HG02642 (cell line): ENCODE measurements at regions not wholly inside any gene's neighbourhood (a gene's known extent, or its start where the extent isn't known, plus 50 kb on each side); places are given as distances from the start of the nearest gene placed in this dataset.
"Not testable (repeated sequence)": the region's sequence is repeated elsewhere in the genome, so short reads cannot be mapped to it uniquely, and the experiment has no call there.

Experiments used
- ATAC-seq: cut with Tn5 transposase; IDR thresholded peaks from one replicate; pipeline ENCODE4 v1.9.1; 2021; ENCODE audit warnings: mild to moderate bottlenecking; ENCODE audit not compliant: unreplicated experiment, poor library complexity

DNA sequence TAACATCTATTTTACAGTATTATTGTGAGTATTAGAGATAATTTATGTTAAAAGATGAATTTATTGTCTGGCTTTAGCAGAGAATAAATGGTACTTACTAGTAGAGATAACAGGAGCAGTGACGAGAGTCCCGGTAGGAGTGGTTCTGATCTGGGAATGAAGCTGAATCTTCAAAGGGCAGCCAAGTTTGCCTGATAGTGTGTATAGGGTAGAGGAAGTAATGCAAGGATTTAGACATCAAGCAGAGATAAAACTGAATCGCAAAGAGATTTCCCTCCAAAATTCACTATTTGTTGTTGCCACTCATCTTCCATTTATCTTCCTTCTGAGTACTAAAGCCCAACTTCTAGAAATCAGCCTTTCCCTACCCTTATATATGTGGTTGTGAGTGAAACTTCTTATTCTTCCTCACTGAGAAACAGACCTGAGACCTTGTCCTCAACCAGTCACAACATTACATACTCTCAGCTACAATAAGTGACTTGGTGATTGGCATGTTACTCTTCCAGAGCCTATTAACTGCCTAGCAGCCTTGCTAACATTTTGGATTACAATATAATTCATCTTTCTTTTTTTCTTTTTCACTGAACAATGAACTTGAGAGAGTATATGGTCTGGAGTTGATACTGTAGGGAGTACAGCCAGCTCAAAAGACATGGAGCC lies 692.7 kb upstream of the ZNF385D start:
- ATAC-seq, result no peak

GRCh38 chr3:22445336-22445735 lies 694.3 kb upstream of the ZNF385D start:
- not testable (repeated sequence) for ATAC-seq

GRCh38 chr3:22450786-22451400 lies 699.9 kb upstream of the ZNF385D start:
- no peak for ATAC-seq

DNA sequence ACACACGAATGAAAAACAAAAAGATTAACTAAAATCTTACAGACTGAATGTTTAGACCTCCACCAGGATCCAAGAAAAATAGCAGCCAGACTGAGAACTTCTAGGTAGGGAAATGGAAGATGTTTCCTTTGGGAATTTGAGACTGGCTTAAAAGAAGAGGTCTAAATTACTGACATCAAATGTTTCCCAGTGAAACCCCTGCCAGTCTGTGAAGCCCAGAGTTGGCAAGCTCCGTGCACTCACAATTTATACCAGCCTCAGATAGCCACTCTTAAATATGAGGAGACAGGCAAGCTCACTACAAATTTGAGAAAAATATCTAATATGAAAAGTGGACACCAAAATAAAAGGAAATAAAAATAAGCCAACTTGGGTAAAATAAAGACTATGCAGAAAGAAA lies 700.5 kb upstream of the ZNF385D start:
- ATAC-seq, result no peak

DNA sequence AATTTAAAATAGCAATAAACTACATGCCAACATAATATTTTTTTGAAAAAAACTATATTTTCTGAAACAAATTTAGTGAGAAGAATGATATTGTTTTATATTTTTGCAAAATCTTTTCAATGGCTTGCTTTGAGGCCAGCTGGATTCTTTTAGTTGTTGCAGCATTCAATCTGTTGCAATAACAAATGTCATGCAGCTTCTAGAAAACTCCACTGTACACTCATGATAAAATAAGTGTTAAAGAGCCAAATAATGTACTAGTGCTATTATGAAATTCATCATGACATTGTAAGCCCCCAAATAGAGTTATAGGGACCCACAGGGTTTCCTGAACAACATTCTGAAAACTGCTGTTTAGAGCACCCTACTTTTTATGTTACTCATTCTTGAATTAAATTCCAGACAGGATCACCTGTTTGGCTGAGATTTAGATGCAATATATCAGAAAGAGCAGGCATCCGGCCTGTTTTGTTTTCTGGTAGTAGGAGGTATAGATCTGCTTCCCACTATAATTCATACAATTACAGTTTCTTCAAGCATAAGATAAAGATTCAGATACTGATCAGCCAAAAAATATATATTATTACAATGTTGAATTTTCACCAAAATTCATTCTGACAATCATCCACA lies 703.0 kb upstream of the ZNF385D start:
- ATAC-seq, result no peak

- no peak for ATAC-seq
These were observed 719.0 kb upstream of the ZNF385D start for GRCh38 chr3:22469995-22470394.

DNA sequence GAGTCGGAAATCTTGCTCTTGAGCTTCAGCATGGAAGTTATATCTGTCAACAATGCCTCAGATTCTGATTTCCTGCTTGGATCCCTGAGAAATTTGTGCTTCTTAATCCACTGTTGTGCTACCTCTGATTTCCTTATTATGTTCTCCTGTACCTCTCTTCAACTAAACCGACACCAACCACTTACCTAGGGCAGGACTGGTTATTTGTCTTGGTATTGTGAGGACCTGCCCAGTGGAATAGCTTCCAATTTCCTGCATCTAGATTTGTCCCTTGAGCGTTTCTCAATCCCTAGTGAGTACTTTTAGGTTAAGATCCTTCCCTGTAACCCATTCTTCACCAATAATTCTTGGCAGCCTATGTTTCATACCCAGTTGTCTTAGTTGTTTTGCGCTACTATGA lies 720.5 kb upstream of the ZNF385D start:
- ATAC-seq, result no peak

GRCh38 chr3:22474706-22475445 lies 723.9 kb upstream of the ZNF385D start:
- no peak for ATAC-seq

- no peak for ATAC-seq
These were observed 724.7 kb upstream of the ZNF385D start for GRCh38 chr3:22475665-22476240.

GRCh38 chr3:22476976-22477375 lies 726.0 kb upstream of the ZNF385D start:
- no peak for ATAC-seq

GRCh38 chr3:22485954-22486353 lies 717.2 kb upstream of the UBE2E2 start:
- no peak for ATAC-seq

GRCh38 chr3:22490747-22491146 lies 712.4 kb upstream of the UBE2E2 start:
- no peak for ATAC-seq

DNA sequence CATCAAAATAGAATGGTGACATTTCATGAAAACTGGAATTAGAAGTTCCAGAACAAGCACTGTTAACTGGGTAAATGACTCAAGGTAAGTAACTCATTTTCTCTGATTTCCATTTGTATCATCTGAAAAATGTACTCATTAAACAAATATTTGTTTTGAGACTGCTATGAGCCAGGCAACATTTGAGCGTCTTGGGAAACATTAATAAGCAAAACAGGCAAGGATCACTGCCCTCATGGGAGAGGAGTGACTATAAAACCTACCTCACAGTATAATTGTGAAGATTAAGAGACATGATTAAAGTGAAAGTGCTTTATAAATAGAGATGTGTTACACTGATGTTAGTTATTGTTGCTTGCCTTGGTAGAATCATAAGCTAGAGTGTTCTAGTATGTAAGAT lies 711.8 kb upstream of the UBE2E2 start:
- ATAC-seq, result no peak

GRCh38 chr3:22492342-22492741 lies 710.8 kb upstream of the UBE2E2 start:
- no peak for ATAC-seq

- no peak for ATAC-seq
These were observed 707.9 kb upstream of the UBE2E2 start for GRCh38 chr3:22495241-22495640.

DNA sequence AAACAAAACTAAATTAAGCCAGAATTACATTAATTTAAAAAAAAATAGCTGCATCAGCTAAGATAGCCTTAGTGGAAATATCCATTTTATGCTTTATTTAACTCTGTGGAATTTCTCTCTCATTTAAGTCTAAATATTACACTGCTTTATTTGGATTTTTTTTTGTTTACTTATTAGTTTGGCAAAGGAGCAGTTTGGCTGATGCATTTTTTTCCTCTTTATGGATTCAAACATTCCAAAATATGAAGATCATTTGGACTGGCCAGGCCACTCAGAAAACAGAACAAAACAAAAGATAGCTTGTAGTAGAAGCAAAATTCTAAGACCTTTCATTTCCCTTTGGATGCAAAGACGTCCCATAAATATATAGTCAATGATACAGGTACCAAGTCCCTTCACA lies 707.3 kb upstream of the UBE2E2 start:
- ATAC-seq, result no peak

DNA sequence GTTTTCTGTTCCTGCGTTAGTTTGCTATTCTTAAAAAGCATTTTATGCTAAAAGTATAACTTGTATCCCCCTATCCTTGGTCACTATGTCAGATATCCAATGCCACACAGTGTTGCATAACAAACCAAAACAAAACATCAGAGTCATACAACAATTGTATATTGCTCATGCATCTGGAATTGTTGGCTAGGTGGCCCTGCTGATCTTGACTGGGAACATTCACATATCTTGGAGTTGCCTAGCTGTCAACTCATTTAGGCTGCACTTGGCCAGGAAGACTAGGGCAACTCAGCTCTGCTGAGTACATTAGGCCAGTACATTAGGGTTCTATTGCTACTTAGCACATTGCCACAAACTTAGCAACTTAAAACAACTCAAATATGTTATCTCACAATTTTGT lies 706.5 kb upstream of the UBE2E2 start:
- no peak for ATAC-seq

GRCh38 chr3:22506871-22507270 lies 696.3 kb upstream of the UBE2E2 start:
- no peak for ATAC-seq

DNA sequence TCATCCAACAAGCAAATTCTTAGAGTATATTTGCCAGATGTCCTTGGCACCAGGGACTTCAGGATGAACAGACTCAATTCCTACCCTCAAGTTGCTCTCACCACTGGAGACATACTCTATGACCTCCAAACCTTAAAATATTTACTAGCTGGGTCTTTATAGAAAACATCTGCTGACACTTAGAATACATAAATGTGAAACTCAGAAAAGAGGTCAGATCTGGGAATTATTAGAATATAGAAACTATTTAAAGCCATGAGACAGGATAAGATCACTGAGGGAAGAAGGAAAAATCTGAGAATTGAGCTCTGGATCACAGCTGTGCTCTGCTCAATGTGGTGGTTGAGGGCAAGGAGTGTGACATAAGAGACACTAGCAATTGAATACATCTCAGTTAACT lies 695.4 kb upstream of the UBE2E2 start:
- ATAC-seq, result no peak

DNA sequence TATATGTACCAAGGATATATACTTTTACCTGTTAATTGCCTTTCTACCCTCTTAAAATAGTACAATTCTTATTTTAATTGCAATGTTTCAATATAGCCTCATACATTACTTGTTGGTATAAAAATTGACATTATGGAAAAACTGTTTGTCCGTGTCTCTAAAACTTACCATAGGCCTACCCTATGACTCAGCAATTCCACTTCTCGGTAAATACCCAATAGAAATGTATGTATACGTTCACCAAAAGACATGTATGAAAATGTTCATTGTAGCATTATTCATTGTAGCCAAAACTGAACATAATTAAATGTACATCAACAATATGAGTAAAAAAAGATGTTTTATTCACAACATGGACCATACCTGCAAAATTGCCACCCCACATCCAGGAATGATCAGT lies 679.2 kb upstream of the UBE2E2 start:
- no peak for ATAC-seq

- no peak for ATAC-seq
These were observed 676.8 kb upstream of the UBE2E2 start for GRCh38 chr3:22526266-22526837.
